Activated CD8-positive, alpha-beta T cell treated with anti-CD3 and anti-CD28 coated beads for 36 hours (primary cell): ENCODE measurements at regions not wholly inside any gene's neighbourhood (a gene's known extent, or its start where the extent isn't known, plus 50 kb on each side); places are given as distances from the start of the nearest gene placed in this dataset.

Experiments used
- ATAC-seq: fragments of 200-7000 bp; cut with Tn5 transposase; one replicate; pipeline ENCODE4 v1.10.0; 2021; ENCODE audit warnings: mild to moderate bottlenecking, moderate library complexity
- CTCF ChIA-PET: fragments of 350-600 bp; sonication (Branson Sonifier 250); formaldehyde crosslinking; loops from one replicate; lab custom pipeline; 2021; ENCODE audit warnings: antibody characterized with exemption; lab: Charles Lee
- POLR2A ChIA-PET: fragments of 350-600 bp; sonication (Branson Sonifier 250); formaldehyde crosslinking; loops from one replicate; lab custom pipeline; 2021; ENCODE audit warnings: antibody characterized with exemption; lab: Charles Lee
- DNase-seq: peaks from one replicate; pipeline ENCODE4 v3.0.0-alpha.2; 2020
- H3K27ac Mint-ChIP-seq: one replicate; pipeline ENCODE4 v1.8.0; 2021; ENCODE audit warnings: mild to moderate bottlenecking, mixed read lengths
- H3K27me3 Mint-ChIP-seq: one replicate; pipeline ENCODE4 v1.8.0; 2021; ENCODE audit warnings: mixed read lengths
- H3K36me3 Mint-ChIP-seq: one replicate; pipeline ENCODE4 v1.8.0; 2021; ENCODE audit warnings: low read depth, mixed read lengths
- H3K4me1 Mint-ChIP-seq: one replicate; pipeline ENCODE4 v1.8.0; 2021; ENCODE audit warnings: low read depth, mixed read lengths
- H3K4me3 Mint-ChIP-seq: one replicate; pipeline ENCODE4 v1.8.0; 2021; ENCODE audit warnings: mild to moderate bottlenecking, moderate library complexity, mixed read lengths
- H3K9me3 Mint-ChIP-seq: one replicate; pipeline ENCODE4 v1.8.0; 2021; ENCODE audit warnings: mixed read lengths
- CTCF ChIP-seq: fragments of 200-600 bp; IDR thresholded peaks from one replicate; pipeline ENCODE4 v1.8.0; 2022; ENCODE audit warnings: antibody characterized with exemption, mild to moderate bottlenecking
- intact Hi-C: fragments of 100-400 bp; cut with micrococcal nuclease; formaldehyde crosslinking; loops from one replicate; pipeline ENCODE4 v1.10.0; 2022

- CTCF ChIA-PET: interaction anchor here (1.7 kb wide), 1 partner anchor 196 kb away, joined by 4 read pairs; no protein-coding TSS in a partner anchor
- Mint-ChIP-seq H3K27ac (no peak overlapping the region), H3K4me3 (no peak overlapping the region), H3K4me1 (peaks cover 4% of the 10 kb centered on the region), H3K36me3 (no peaks in the 10 kb centered on the region), H3K9me3 (no peaks in the 10 kb centered on the region), H3K27me3 (peaks cover 20% of the 10 kb centered on the region)
- POLR2A ChIA-PET: no interaction called here
- TF ChIP-seq CTCF: no peak
- DNase-seq (no peak), ATAC-seq (no peak)
- intact Hi-C loops: no loop called here
These were observed 69.0 kb upstream of the GNAO1 start for GRCh38 chr16:56122251-56122650.

- ChIA-PET CTCF (no interaction called here), POLR2A (no interaction called here)
- Mint-ChIP-seq H3K27me3 (peaks cover 20% of the 10 kb centered on the region), H3K36me3 (no peaks in the 10 kb centered on the region), H3K4me3 (no peak overlapping the region), H3K4me1 (peaks cover 4% of the 10 kb centered on the region), H3K27ac (no peak overlapping the region), H3K9me3 (no peaks in the 10 kb centered on the region)
- intact Hi-C loops: no loop called here
- no peak for DNase-seq
- no peak for ATAC-seq
- no peak for TF ChIP-seq CTCF
These were observed 70.2 kb upstream of the GNAO1 start for GRCh38 chr16:56121156-56121500.

GRCh38 chr16:56120447-56121155 lies 70.7 kb upstream of the GNAO1 start:
- H3K27me3 Mint-ChIP-seq: peaks cover 18% of the 10 kb centered on the region
- no peak overlapping the region for H3K4me3 Mint-ChIP-seq
- H3K4me1 Mint-ChIP-seq: peaks cover 4% of the 10 kb centered on the region
- intact Hi-C loops: no loop called here
- no peak for DNase-seq
- TF ChIP-seq CTCF: no peak
- H3K27ac Mint-ChIP-seq: no peak overlapping the region
- no peaks in the 10 kb centered on the region for H3K36me3 Mint-ChIP-seq
- ChIA-PET POLR2A (no interaction called here), CTCF (no interaction called here)
- no peak for ATAC-seq
- H3K9me3 Mint-ChIP-seq: no peaks in the 10 kb centered on the region

GRCh38 chr16:56119133-56119532 lies 72.2 kb upstream of the GNAO1 start:
- Mint-ChIP-seq H3K4me1 (peaks cover 4% of the 10 kb centered on the region), H3K27ac (no peak overlapping the region), H3K4me3 (no peak overlapping the region), H3K27me3 (peaks cover 8% of the 10 kb centered on the region), H3K9me3 (no peaks in the 10 kb centered on the region), H3K36me3 (no peaks in the 10 kb centered on the region)
- ATAC-seq (peak; percentile 66), DNase-seq (no peak)
- no peak for TF ChIP-seq CTCF
- CTCF ChIA-PET: no interaction called here
- POLR2A ChIA-PET: no interaction called here
- intact Hi-C loops: no loop called here

GRCh38 chr16:56116577-56116964 lies 74.7 kb upstream of the GNAO1 start:
- Mint-ChIP-seq H3K27ac (no peak overlapping the region), H3K9me3 (no peaks in the 10 kb centered on the region), H3K27me3 (peaks cover 2% of the 10 kb centered on the region), H3K36me3 (no peaks in the 10 kb centered on the region), H3K4me1 (peaks cover 4% of the 10 kb centered on the region), H3K4me3 (no peak overlapping the region)
- TF ChIP-seq CTCF: no peak
- intact Hi-C loops: no loop called here
- DNase-seq (no peak), ATAC-seq (no peak)
- CTCF ChIA-PET: no interaction called here
- POLR2A ChIA-PET: no interaction called here
